HG03097 (cell line): ENCODE measurements at regions not wholly inside any gene's neighbourhood (a gene's known extent, or its start where the extent isn't known, plus 50 kb on each side); places are given as distances from the start of the nearest gene placed in this dataset.
"Not testable (repeated sequence)": the region's sequence is repeated elsewhere in the genome, so short reads cannot be mapped to it uniquely, and the experiment has no call there.

ENCODE experiments used
- ATAC-seq: cut with Tn5 transposase; IDR thresholded peaks from one replicate; pipeline ENCODE4 v1.9.1; 2021; ENCODE audit not compliant: unreplicated experiment, low FRiP score

GRCh38 chr3:27779176-27779575 is 57.1 kb upstream of the EOMES start:
- no peak for ATAC-seq

- no peak for ATAC-seq
Observed at GRCh38 chr3:27789420-27789819, 67.3 kb upstream of the EOMES start.

DNA sequence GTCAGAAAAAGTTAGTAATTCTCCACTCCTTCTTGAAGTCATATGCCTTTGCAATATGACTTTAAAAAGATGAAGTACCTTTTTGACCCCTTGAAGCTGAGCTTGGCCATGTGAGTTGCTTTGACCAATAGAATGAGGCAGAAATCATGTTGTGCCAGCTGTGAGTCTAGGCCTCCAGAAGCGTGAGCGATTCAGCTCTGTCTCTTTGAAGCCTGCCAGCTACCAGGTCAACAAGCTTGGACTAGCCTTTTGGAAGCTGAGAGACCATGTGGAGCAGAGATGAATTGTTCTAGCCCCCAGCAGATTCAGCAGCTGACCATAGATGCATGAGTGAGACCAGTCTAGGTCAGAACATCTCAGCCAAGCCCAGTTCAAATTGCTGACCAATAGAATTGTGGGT is 69.8 kb upstream of the EOMES start:
- no peak for ATAC-seq

DNA sequence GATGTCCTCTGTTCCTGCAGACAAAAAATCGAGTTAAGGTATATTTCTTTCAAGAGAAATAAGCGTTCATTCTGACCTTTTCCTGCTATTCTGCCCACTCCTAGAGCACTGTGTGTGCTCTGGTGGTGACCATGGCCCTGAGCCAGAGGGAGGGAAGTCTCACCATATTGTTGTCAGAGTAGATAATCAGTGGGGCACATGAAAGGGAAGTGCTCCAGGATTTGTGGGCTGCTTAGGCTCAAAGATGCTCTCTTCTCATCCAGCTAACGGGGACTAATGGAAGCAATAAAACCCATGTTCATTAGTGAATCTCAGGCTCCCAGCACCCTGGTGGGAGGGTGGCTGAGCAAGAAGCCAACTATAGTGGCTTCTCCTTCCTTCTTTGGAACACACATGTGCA is 70.7 kb upstream of the EOMES start:
- ATAC-seq, result no peak

DNA sequence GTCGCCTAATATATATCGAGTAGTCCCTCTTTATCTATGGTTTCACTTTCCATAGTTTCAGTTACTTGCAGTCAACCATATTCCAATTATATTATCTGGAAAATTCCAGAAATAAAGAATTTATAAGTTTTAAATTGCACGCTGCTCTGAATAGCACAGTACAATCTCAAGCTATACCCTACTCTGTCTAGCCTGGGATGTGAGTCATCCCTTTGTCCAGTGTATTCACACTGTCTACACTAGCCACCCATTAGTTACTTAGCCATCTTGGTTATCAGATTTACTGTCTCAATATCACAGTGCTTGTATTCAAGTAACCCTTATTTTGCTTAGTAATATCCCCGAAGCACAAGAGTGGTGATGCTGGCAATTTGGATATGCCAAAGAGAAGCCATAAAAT is 72.1 kb upstream of the EOMES start:
- ATAC-seq, result no peak

GRCh38 chr3:27796365-27796875 is 74.3 kb upstream of the EOMES start:
- no peak for ATAC-seq

- ATAC-seq, result no peak
Observed at GRCh38 chr3:27797773-27798172, 75.7 kb upstream of the EOMES start.

DNA sequence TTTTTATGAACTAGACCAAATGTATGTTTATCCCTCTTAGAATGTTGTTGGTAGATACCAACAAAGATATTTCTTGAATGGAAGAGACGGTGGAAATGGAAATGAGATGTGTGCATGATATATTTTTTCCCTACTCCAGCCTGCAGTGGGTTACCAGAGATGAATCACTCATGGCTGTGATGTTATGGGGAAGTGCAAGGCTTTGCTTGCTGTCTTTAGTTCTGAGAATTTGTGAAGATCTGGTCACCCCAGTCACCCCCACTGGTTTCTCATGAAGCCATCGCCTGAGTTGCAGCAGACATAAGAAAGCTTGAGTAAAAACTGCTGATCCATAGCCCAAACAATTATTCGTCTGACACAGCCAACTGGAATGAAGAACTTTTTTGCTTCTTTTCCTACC is 78.1 kb upstream of the EOMES start:
- no peak for ATAC-seq

GRCh38 chr3:27802425-27802824 is 80.3 kb upstream of the EOMES start:
- no peak for ATAC-seq

DNA sequence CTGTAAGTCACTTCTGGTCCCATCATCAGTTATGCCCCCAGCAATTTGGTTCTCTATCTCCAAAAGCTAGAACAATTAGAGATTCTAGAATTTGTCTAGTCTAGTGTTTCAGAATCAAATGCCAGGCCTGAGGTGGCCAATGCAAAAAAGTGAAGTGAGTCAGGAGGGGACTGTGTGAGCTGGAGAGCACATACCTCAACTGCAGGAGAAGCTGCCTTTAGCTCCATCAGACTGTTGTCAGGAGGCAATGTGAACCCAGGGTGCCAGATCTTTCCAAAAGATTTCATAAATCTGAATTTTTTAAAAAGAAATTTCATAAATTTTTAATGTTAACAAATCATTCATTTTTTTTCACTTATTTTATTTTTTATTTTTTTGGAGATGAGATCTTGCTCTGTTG is 80.7 kb upstream of the EOMES start:
- no peak for ATAC-seq

GRCh38 chr3:27805282-27805681 is 83.2 kb upstream of the EOMES start:
- no peak for ATAC-seq

GRCh38 chr3:27813255-27813654 is 91.1 kb upstream of the EOMES start:
- ATAC-seq, result no peak

DNA sequence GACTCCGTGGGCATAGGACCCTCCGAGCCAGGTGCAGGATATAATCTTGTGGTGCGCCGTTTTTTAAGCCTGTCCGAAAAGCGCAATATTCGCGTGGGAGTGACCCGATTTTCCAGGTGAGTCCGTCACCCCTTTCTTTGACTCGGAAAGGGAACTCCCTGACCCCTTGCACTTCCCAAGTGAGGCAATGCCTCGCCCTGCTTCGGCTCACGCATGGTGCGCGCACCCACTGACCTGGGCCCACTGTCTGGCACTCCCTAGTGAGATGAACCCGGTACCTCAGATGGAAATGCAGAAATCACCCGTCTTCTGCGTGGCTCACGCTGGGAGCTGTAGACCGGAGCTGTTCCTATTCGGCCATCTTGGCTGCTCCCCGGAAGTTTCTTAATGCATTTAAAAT is 99.5 kb upstream of the EOMES start:
- ATAC-seq, result not testable (repeated sequence)

GRCh38 chr3:27824312-27825200 is 102.4 kb upstream of the EOMES start:
- ATAC-seq, result no peak

- no peak for ATAC-seq
Observed at GRCh38 chr3:27826448-27826847, 104.3 kb upstream of the EOMES start.

- no peak for ATAC-seq
Observed at GRCh38 chr3:27827041-27827440, 104.9 kb upstream of the EOMES start.

DNA sequence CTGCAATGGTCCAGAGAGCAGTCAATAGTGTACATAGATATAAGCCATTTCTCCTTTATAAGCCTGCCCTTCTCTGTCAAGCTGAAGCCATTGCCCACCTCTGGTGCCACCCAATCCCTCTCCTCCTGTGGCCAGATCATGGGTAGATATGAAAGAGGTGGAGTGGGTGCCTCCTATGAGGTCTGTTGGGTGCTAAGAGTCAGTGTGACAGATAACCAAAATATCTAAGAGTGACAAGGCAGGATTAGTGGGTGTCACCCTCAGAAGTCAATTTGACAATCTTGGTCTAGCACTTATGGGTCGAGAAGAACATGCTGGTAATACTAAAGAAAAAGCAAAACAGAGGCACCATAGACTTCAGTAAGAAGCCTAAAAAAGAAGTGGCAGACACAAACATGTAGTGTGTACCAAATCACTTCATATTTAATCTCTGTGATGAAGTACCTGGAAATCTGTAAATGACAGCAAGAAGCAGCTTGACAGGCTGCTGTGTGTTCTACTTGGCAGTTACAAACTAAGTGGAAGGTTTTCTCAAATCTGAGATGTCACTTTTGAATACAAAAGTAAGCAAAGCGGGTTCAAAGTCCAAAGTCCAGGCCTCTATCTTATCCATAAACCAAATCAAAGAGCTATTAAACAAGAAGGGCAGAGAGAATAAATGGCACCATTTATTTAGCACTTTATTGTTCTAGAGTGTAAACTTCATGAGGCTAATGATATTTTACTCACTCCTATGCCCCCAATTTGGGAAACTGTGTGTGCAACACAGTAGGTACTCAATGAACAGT is 118.9 kb upstream of the EOMES start:
- no peak for ATAC-seq

- no peak for ATAC-seq
Observed at GRCh38 chr3:27844052-27844675, 122.0 kb upstream of the EOMES start.

DNA sequence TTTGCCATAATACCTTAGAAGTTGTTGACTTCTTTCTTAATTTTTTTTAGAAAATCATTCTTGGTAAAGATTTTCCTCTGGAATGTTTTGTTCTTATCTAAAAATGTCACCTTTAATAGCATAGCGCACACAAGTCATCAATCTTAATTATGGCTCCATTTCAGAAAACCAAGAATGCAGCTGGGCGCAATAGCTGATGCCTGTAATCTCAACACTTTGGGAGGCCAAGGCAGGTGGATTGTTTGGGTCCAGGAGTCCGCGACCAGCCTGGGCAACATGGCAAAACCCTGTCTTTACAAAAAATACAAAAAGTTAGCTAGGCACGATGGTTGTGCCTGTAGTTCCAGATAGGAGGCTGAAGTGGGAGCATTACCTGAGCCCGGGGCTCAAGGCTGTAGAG is 125.6 kb upstream of the EOMES start:
- ATAC-seq, result no peak

DNA sequence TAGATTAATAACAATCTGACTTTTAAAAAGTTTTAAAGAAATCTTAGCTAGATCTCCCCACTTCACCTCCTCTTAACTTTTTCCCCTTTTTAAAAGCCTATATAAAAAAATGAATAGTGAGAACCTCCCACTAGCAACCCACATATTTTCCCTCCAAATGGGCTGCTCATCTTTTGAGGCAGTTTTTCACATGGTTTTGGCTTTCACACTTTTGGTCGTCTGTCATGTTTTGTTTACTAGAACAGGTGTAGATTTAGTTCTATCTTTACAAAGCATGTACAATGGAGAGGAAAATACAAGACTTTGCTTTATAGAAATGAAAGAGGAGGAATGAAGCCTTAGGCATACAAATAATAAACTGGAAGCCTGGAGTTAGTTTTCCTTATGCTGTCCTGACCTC is 126.7 kb upstream of the EOMES start:
- ATAC-seq, result no peak

- ATAC-seq, result no peak
Observed at GRCh38 chr3:27859821-27860220, 137.7 kb upstream of the EOMES start.
